Heart left ventricle (tissue), 13 donors: ENCODE measurements at regions not wholly inside any gene's neighbourhood (a gene's known extent, or its start where the extent isn't known, plus 50 kb on each side); places are given as distances from the start of the nearest gene placed in this dataset.

Source experiments
- CTCF ChIP-seq, 12 donors: fragments of 200-600 bp; sonication (generic) in 4 of 12; IDR thresholded peaks; one replicate each; pipeline versions ENCODE4 v1.5.0 to v1.8.0; 2018 to 2022; ENCODE audit warnings: antibody characterized with exemption in 12 of 12, mild to moderate bottlenecking in 5 of 12
- POLR2A ChIP-seq, 2 donors: fragments of 450-650 bp; IDR thresholded peaks; one replicate each; pipeline ENCODE4 v1.6.1; 2017; ENCODE audit warnings: antibody characterized with exemption in 2 of 2, mild to moderate bottlenecking in 2 of 2, moderate library complexity in 2 of 2
- donor health status: ischemic (EF 13 %, LVEDD 7.1; RV severe dilation, severe dysfunction).
- donor health status: DM: no; HTN: yes; CAD: no.
- donor health status: DM: no; HTN: no; CAD: no.
- donor health status: ischemic (EF 25% LVEDD 6.9; RV normal size, moderate dysfunction).
- donor health status: ischemic (EF 25% LVEDD 5.7; RV mildly dilated, moderate dysfunction).
- donor health status: ischemic (EF 35%, LVEDD 5.7; RV mildly dilated, moderate dysfunction).
- donor health status: nonischemic (EF 11% LVEDD 7.7; RV severe dilation, severe dysfunction).
- donor health status: DM: yes; HTN: yes; CAD: no.
- donor health status: PGD.
- donor health status: ischemic (EF 29% LVEDD 5.4; RV normal size, mild dysfunction).
- donor health status: nonischemic (EF 23%, LVEDD 6.1; RV moderate dilation, normal function).

GRCh38 chr12:105865886-105866285, 272.9 kb downstream of the NUAK1 start:
- TF ChIP-seq CTCF (IDR thresholded peaks at IDR 0.05) (no peak), POLR2A (IDR thresholded peaks at IDR 0.05) (no peak)
